HepG2 (cell line): ENCODE measurements at regions not wholly inside any gene's neighbourhood (a gene's known extent, or its start where the extent isn't known, plus 50 kb on each side); places are given as distances from the start of the nearest gene placed in this dataset.

Experiments
- ATAC-seq: fragments of 200-7000 bp; cut with Tn5 transposase; 3 replicates; pipeline ENCODE4 v1.9.1; 2020; ENCODE audit warnings: mild to moderate bottlenecking, moderate library complexity
- BruUV-seq: library from RNA; stranded (reverse); fragments of 400-500 nt; replicated peaks from 2 replicates; lab custom pipeline; 2021; lab: Mats Ljungman, UMichigan
- CTCF ChIA-PET: fragments of 300-600 bp; formaldehyde crosslinking; extraction: SDS; loops from one replicate; lab custom pipeline; 2021; ENCODE audit warnings: low total read pairs, inconsistent platforms, low intra/inter-chr PET ratio; lab: Yijun Ruan, JAX
- POLR2A ChIA-PET: fragments of 350-600 bp; sonication (Branson Sonifier 250); formaldehyde crosslinking; loops from one replicate; lab custom pipeline; 2020; ENCODE audit warnings: antibody characterized with exemption, inconsistent platforms; lab: Yijun Ruan, JAX
- DNase-seq: peaks from one replicate; pipeline ENCODE4 v3.0.0-alpha.2; 2015; ENCODE audit warnings: low spot score
- FAIRE-seq: peaks from 3 replicates; lab custom pipeline; 2011; peaks lifted over from hg19 to GRCh38; lab: Jason Lieb, UNC
- H2AFZ ChIP-seq: one replicate; pipeline ENCODE4 v1.6.1; 2011; ENCODE audit warnings: low read length, inconsistent platforms
- H3K27ac ChIP-seq: fragments of 300-600 bp; 3 replicates; pipeline ENCODE4 v1.8.0; 2011; ENCODE audit warnings: mixed run types, mild to moderate bottlenecking, mixed read lengths, low read length, inconsistent platforms; ENCODE audit not compliant: insufficient read depth; ENCODE audit errors: extremely low read length
- H3K27me3 ChIP-seq, 2 experiments: fragments of 200-600 bp in 1 of 2; 2 replicates in 1 of 2; 3 replicates in 1 of 2; pipeline versions ENCODE4 v1.6.0 to v1.8.0; 2011; ENCODE audit warnings: low read length in 2 of 2, mild to moderate bottlenecking in 2 of 2, moderate library complexity in 2 of 2, inconsistent platforms in 1 of 2; ENCODE audit not compliant: insufficient read depth in 2 of 2, control insufficient read depth in 1 of 2
- H3K36me3 ChIP-seq, 2 experiments: fragments of 200-600 bp in 1 of 2; replicated peaks in 1 of 2; 2 replicates in 1 of 2; 3 replicates in 1 of 2; pipeline versions ENCODE4 v1.5.1 to v1.8.0; 2011; ENCODE audit warnings: low read length in 2 of 2, inconsistent platforms in 1 of 2; ENCODE audit not compliant: insufficient read depth in 2 of 2, control insufficient read depth in 1 of 2
- H3K4me1 ChIP-seq: 2 replicates; pipeline ENCODE4 v1.5.1; 2012; ENCODE audit warnings: low read length, inconsistent platforms; ENCODE audit not compliant: insufficient read depth
- H3K4me2 ChIP-seq: 2 replicates; pipeline ENCODE4 v1.6.0; 2011; ENCODE audit warnings: low read depth, low read length, inconsistent platforms
- H3K4me3 ChIP-seq, 3 experiments: fragments of 200-600 bp in 1 of 3; sonication (generic), shearing (Covaris generic) in 1 of 3; replicated peaks in 1 of 3; 2 replicates each; pipeline ENCODE4 v1.5.1; 2011 to 2016; ENCODE audit warnings: low read length in 3 of 3, inconsistent platforms in 2 of 3, low read depth in 2 of 3, mild to moderate bottlenecking in 2 of 3, control low read depth in 1 of 3, mixed read lengths in 1 of 3; ENCODE audit not compliant: insufficient read depth in 1 of 3
- H3K79me2 ChIP-seq: one replicate; pipeline ENCODE4 v1.6.1; 2011; ENCODE audit warnings: low read length, inconsistent platforms; ENCODE audit not compliant: insufficient read depth
- H3K9ac ChIP-seq: 2 replicates; pipeline ENCODE4 v1.6.0; 2011; ENCODE audit warnings: mild to moderate bottlenecking, low read depth, low read length, inconsistent platforms; ENCODE audit not compliant: insufficient read depth
- H3K9me3 ChIP-seq: 2 replicates; pipeline ENCODE4 v1.5.1; 2012; ENCODE audit warnings: mild to moderate bottlenecking, low read length
- H4K20me1 ChIP-seq: 2 replicates; pipeline ENCODE4 v1.6.0; 2011; ENCODE audit warnings: inconsistent platforms, mild to moderate bottlenecking, low read length, moderate library complexity; ENCODE audit not compliant: insufficient read depth
- FOXA1 ChIP-seq, 2 experiments: fragments of 450-650 bp in 1 of 2; sonication (generic) in 1 of 2; formaldehyde crosslinking in 1 of 2; IDR thresholded peaks; 2 replicates each; pipeline versions ENCODE4 v1.4.0 to v1.6.1; 2016 to 2020; ENCODE audit warnings: missing genetic modification reagents in 1 of 2
- NR2F1 ChIP-seq, 2 experiments: fragments of 450-650 bp in 1 of 2; formaldehyde crosslinking in 1 of 2; IDR thresholded peaks; 2 replicates each; pipeline versions ENCODE4 v1.5.0 to v1.6.1; 2016 to 2020; ENCODE audit warnings: mild to moderate bottlenecking in 1 of 2, missing compliant biosample characterization in 1 of 2, missing genetic modification reagents in 1 of 2, moderate library complexity in 1 of 2
- SOX13 ChIP-seq, 3 experiments: fragments of 450-650 bp in 1 of 3; sonication (generic) in 1 of 3; formaldehyde crosslinking in 1 of 3; IDR thresholded peaks in 2 of 3; conservative IDR thresholded peaks in 1 of 3; 2 replicates each; pipeline versions ENCODE4 v1.5.0 to v1.6.1; 2016 to 2020; ENCODE audit warnings: antibody characterized with exemption in 1 of 3, mild to moderate bottlenecking in 1 of 3, missing compliant biosample characterization in 1 of 3, missing genetic modification reagents in 1 of 3, moderate library complexity in 1 of 3
- SOX5 ChIP-seq: IDR thresholded peaks from 2 replicates; pipeline ENCODE4 v1.6.1; 2016; ENCODE audit warnings: borderline replicate concordance
- ZNF563 ChIP-seq: sonication (generic); formaldehyde crosslinking; IDR thresholded peaks from 2 replicates; pipeline ENCODE4 v1.8.0; 2022; ENCODE audit warnings: mild to moderate bottlenecking, moderate library complexity, missing genetic modification reagents
- in situ Hi-C: cut with HindIII; loops from 2 replicates; pipeline ENCODE4 v1.10.0; 2017; ENCODE audit warnings: low pct_unique_long_range_greater_than_20kb; ENCODE audit not compliant: extremely low pct_ligation_motif_present
- intact Hi-C: fragments of 100-400 bp; cut with micrococcal nuclease; formaldehyde crosslinking; loops from one replicate; pipeline ENCODE4 v1.10.0; 2022; ENCODE audit not compliant: unreplicated experiment
- TF ChIP-seq, protein P1 (sequence below): IDR thresholded peaks from 2 replicates; pipeline ENCODE4 v1.4.0; 2020; ENCODE audit warnings: mild to moderate bottlenecking, missing genetic modification reagents
- TF ChIP-seq, protein P2 (sequence below): sonication (generic); formaldehyde crosslinking; IDR thresholded peaks from 2 replicates; pipeline ENCODE4 v1.4.0; 2020; ENCODE audit warnings: mild to moderate bottlenecking, missing genetic modification reagents

DNA sequence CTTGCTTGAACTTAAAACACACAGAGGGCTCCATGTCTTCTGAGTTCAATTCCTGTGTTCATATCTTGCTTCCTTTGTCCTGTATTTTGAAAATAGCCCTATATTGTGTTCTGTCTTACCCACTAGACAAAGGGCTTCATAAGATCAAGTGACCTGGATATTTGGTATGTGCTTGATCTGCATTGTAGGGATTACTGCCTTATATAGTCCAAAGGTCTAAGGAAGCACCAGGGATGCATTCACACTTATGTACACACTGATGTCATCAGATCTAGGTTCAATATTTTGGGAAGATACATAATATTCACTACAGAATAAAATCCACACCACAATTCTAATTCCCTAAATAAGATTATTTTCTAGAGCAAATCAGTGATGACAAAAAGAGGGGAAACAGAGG is 278.0 kb upstream of the KYNU start:
- Histone ChIP-seq H3K4me2 (no peak overlapping the region), H4K20me1 (no peaks in the 10 kb centered on the region), H3K79me2 (no peaks in the 10 kb centered on the region), H3K27me3 (no peaks in the 10 kb centered on the region), H3K36me3 (no peaks in the 10 kb centered on the region), H3K27ac (no peak overlapping the region), H3K9ac (no peak overlapping the region), H3K4me1 (peaks cover 10% of the 10 kb centered on the region; the same call in 1 of the 2 replicates), H2AFZ (no peak overlapping the region), H3K4me3 (no peak overlapping the region), H3K9me3 (no peaks in the 10 kb centered on the region)
- intact Hi-C loops, result no loop called here
- ATAC-seq (peak; percentile 87), DNase-seq (peak; percentile 75), FAIRE-seq (no peak)
- no TSS peak for BruUV-seq
- in situ Hi-C loops, result no loop called here
- POLR2A ChIA-PET, result no interaction called here
- CTCF ChIA-PET, result no interaction called here
- TF ChIP-seq, protein P1, sequence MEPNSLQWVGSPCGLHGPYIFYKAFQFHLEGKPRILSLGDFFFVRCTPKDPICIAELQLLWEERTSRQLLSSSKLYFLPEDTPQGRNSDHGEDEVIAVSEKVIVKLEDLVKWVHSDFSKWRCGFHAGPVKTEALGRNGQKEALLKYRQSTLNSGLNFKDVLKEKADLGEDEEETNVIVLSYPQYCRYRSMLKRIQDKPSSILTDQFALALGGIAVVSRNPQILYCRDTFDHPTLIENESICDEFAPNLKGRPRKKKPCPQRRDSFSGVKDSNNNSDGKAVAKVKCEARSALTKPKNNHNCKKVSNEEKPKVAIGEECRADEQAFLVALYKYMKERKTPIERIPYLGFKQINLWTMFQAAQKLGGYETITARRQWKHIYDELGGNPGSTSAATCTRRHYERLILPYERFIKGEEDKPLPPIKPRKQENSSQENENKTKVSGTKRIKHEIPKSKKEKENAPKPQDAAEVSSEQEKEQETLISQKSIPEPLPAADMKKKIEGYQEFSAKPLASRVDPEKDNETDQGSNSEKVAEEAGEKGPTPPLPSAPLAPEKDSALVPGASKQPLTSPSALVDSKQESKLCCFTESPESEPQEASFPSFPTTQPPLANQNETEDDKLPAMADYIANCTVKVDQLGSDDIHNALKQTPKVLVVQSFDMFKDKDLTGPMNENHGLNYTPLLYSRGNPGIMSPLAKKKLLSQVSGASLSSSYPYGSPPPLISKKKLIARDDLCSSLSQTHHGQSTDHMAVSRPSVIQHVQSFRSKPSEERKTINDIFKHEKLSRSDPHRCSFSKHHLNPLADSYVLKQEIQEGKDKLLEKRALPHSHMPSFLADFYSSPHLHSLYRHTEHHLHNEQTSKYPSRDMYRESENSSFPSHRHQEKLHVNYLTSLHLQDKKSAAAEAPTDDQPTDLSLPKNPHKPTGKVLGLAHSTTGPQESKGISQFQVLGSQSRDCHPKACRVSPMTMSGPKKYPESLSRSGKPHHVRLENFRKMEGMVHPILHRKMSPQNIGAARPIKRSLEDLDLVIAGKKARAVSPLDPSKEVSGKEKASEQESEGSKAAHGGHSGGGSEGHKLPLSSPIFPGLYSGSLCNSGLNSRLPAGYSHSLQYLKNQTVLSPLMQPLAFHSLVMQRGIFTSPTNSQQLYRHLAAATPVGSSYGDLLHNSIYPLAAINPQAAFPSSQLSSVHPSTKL (CRISPR knock-in tag), result peak; percentile 63
- TF ChIP-seq FOXA1 (IDR thresholded peaks at IDR 0.05), result no peak
- TF ChIP-seq FOXA1 (CRISPR knock-in tag; IDR thresholded peaks at IDR 0.05), result peak; percentile 35
- TF ChIP-seq SOX13 (IDR thresholded peaks at IDR 0.05), result no peak
- peak in 1 of 2 experiments; percentile 45; a peak in 1 of 4 replicates for TF ChIP-seq SOX13 (CRISPR knock-in tag; conservative IDR thresholded peaks at IDR 0.05 in 1 of 2, IDR thresholded peaks at IDR 0.05 in 1 of 2)
- TF ChIP-seq, protein P2, sequence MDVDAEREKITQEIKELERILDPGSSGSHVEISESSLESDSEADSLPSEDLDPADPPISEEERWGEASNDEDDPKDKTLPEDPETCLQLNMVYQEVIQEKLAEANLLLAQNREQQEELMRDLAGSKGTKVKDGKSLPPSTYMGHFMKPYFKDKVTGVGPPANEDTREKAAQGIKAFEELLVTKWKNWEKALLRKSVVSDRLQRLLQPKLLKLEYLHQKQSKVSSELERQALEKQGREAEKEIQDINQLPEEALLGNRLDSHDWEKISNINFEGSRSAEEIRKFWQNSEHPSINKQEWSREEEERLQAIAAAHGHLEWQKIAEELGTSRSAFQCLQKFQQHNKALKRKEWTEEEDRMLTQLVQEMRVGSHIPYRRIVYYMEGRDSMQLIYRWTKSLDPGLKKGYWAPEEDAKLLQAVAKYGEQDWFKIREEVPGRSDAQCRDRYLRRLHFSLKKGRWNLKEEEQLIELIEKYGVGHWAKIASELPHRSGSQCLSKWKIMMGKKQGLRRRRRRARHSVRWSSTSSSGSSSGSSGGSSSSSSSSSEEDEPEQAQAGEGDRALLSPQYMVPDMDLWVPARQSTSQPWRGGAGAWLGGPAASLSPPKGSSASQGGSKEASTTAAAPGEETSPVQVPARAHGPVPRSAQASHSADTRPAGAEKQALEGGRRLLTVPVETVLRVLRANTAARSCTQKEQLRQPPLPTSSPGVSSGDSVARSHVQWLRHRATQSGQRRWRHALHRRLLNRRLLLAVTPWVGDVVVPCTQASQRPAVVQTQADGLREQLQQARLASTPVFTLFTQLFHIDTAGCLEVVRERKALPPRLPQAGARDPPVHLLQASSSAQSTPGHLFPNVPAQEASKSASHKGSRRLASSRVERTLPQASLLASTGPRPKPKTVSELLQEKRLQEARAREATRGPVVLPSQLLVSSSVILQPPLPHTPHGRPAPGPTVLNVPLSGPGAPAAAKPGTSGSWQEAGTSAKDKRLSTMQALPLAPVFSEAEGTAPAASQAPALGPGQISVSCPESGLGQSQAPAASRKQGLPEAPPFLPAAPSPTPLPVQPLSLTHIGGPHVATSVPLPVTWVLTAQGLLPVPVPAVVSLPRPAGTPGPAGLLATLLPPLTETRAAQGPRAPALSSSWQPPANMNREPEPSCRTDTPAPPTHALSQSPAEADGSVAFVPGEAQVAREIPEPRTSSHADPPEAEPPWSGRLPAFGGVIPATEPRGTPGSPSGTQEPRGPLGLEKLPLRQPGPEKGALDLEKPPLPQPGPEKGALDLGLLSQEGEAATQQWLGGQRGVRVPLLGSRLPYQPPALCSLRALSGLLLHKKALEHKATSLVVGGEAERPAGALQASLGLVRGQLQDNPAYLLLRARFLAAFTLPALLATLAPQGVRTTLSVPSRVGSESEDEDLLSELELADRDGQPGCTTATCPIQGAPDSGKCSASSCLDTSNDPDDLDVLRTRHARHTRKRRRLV, result no peak
- peak; percentile 48; the same call in 1 of the 2 replicates for TF ChIP-seq SOX5
- 0 out of 4 replicates have a peak, but pooled peaks of 1 of the 2 experiments have one; percentile 20 for TF ChIP-seq NR2F1 (CRISPR knock-in tag; IDR thresholded peaks at IDR 0.05)
- no peak for TF ChIP-seq ZNF563 (CRISPR knock-in tag)
